ENCODE measurements at regions not wholly inside any gene's neighbourhood (a gene's known extent, or its start where the extent isn't known, plus 50 kb on each side); places are given as distances from the start of the nearest gene placed in this dataset.

DNA sequence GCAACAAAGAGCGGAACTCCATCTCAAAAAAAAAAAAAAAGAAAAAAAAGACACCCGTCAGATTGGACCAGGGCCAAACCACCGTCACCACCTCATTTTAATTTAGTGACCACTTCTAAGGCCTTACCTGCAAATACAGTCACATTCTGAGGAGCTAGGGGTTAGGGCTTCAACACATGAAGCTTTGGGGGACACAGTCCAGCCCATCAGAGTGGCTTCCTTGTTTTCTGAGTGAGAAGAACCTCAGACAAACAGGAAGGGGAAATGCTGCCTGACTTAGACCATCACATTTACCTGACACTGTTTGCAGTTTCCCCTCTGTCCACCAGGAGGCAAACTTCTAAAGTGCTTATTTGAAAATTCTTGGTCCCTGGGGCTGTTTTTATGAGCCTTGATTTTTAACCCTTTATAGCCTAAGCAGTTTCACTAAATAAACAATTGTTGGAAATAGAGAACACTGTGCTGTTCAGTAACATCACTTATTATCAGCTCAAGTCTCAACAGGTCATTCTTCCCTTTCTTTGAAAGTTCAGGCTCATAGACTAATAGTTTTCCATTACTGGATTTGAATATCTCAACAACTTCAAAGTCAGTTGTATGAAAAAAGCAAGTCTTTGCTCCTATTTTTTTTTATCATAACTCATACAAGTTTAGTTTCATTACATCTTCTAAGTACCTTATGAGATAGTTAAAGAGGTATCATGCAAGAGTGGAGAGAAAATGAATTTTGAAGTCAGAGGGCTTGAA, 74.9 kb upstream of the WASF3 start:
- TF ChIP-seq TAF1 (IDR thresholded peaks at IDR 0.05; ENCODE audit: borderline replicate concordance, insufficient read depth, low read length) (no peak), FOXP2 (optimal IDR thresholded peaks at IDR 0.05; ENCODE audit: borderline replicate concordance, extremely low read depth, extremely low read length, insufficient read depth) (no peak), SIN3A (IDR thresholded peaks at IDR 0.05; ENCODE audit: borderline replicate concordance, insufficient read depth, low read length) (no peak), POLR2AphosphoS5 (IDR thresholded peaks at IDR 0.05; ENCODE audit: low read depth, low read length) (no peak)
- TF ChIP-seq, protein P1, sequence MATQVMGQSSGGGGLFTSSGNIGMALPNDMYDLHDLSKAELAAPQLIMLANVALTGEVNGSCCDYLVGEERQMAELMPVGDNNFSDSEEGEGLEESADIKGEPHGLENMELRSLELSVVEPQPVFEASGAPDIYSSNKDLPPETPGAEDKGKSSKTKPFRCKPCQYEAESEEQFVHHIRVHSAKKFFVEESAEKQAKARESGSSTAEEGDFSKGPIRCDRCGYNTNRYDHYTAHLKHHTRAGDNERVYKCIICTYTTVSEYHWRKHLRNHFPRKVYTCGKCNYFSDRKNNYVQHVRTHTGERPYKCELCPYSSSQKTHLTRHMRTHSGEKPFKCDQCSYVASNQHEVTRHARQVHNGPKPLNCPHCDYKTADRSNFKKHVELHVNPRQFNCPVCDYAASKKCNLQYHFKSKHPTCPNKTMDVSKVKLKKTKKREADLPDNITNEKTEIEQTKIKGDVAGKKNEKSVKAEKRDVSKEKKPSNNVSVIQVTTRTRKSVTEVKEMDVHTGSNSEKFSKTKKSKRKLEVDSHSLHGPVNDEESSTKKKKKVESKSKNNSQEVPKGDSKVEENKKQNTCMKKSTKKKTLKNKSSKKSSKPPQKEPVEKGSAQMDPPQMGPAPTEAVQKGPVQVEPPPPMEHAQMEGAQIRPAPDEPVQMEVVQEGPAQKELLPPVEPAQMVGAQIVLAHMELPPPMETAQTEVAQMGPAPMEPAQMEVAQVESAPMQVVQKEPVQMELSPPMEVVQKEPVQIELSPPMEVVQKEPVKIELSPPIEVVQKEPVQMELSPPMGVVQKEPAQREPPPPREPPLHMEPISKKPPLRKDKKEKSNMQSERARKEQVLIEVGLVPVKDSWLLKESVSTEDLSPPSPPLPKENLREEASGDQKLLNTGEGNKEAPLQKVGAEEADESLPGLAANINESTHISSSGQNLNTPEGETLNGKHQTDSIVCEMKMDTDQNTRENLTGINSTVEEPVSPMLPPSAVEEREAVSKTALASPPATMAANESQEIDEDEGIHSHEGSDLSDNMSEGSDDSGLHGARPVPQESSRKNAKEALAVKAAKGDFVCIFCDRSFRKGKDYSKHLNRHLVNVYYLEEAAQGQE (IDR thresholded peaks at IDR 0.05; ENCODE audit: insufficient read depth in 1 of 2, low read depth in 2 of 2, low read length in 2 of 2): no peak

DNA sequence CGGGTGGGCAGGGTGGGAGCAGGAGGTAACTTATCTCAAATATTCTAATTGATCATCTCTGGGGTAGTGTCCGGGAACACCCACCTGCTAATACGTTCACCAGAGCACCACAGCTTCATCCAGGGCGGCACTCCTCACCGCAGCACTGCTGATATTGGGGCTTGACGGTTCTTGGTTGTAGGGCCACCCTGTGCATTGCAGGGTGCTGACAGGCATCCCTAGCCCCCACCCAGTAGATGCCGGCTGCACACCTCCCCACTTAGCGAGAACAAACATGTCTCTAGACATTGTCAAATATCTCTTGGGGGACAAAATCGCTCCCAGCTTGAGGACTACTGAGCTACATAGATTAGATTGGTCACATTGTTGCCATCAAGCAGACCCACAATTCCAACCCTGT, 73.9 kb upstream of the WASF3 start:
- TF ChIP-seq FOXP2 (optimal IDR thresholded peaks at IDR 0.05; ENCODE audit: borderline replicate concordance, extremely low read depth, extremely low read length, insufficient read depth) (no peak), TAF1 (IDR thresholded peaks at IDR 0.05; ENCODE audit: borderline replicate concordance, insufficient read depth, low read length) (no peak), SIN3A (IDR thresholded peaks at IDR 0.05; ENCODE audit: borderline replicate concordance, insufficient read depth, low read length) (no peak), POLR2AphosphoS5 (IDR thresholded peaks at IDR 0.05; ENCODE audit: low read depth, low read length) (no peak)
- TF ChIP-seq, protein P1 (IDR thresholded peaks at IDR 0.05; ENCODE audit: insufficient read depth in 1 of 2, low read depth in 2 of 2, low read length in 2 of 2): no peak

DNA sequence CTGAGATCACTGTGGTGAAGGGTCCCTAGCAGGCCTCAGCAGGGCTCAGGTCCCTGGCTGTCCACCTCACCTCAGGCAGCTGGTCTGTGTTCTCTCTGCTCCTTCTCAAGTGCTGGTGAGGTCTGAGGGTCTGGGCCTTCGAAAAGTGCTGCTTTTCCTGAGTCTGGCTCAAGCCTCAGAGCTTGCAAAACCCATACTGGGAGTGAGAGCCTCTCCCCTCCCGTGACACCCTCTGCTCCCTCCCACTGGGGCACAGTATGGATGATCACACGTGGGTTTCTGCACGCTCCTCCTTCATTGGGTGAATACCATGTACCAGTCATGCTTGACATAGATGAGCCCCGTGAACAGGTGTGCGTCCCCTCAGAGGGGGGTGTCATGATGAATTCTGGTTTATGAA, 73.3 kb upstream of the WASF3 start:
- no peak for TF ChIP-seq SIN3A (IDR thresholded peaks at IDR 0.05; ENCODE audit: borderline replicate concordance, insufficient read depth, low read length)

DNA sequence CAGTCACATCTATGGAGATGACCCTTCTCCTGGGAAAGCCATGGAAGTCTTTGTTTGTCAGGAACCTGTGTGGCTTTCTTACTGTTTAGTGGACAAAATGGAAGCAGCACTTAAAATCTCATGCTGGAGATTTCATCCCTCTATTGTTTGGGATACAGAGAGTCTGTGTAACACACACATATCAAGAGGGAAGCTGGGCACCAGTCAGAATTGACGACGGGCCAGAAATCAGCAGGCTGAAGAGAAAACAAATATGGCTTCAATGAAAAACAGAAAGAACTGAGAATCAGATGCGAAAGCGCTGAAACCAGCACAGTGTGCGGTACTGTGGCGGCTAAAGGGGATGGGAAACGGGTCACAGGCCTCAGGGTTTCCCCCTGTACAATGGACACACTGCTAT, 72.2 kb upstream of the WASF3 start:
- TF ChIP-seq, protein P1 (IDR thresholded peaks at IDR 0.05; ENCODE audit: insufficient read depth in 1 of 2, low read depth in 2 of 2, low read length in 2 of 2): no peak
- no peak for TF ChIP-seq SIN3A (IDR thresholded peaks at IDR 0.05; ENCODE audit: borderline replicate concordance, insufficient read depth, low read length)
- no peak for TF ChIP-seq TAF1 (IDR thresholded peaks at IDR 0.05; ENCODE audit: borderline replicate concordance, insufficient read depth, low read length)

DNA sequence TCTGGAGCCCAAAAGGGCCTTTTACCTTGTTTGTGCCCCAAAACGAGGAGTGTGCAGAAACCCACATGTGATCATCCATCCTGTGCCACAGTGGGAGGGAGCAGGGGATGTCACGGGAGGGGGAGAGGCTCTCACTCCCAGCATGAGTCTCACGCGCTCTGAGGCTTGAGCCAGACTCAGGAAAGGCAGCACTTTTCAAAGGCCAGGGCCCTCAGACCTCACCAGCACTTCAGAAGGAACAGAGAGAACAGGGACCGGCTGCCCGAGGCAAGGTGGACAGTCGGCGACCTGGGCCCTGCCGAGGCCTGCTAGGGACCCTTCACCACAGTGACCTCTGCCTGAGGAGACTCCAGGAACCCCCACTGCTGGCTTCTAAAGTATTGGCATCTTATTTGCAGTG, 71.7 kb upstream of the WASF3 start:
- TF ChIP-seq FOXP2 (optimal IDR thresholded peaks at IDR 0.05; ENCODE audit: borderline replicate concordance, extremely low read depth, extremely low read length, insufficient read depth): no peak
- no peak for TF ChIP-seq SIN3A (IDR thresholded peaks at IDR 0.05; ENCODE audit: borderline replicate concordance, insufficient read depth, low read length)
- TF ChIP-seq TAF1 (IDR thresholded peaks at IDR 0.05; ENCODE audit: borderline replicate concordance, insufficient read depth, low read length): no peak
- TF ChIP-seq, protein P1 (IDR thresholded peaks at IDR 0.05; ENCODE audit: insufficient read depth in 1 of 2, low read depth in 2 of 2, low read length in 2 of 2): no peak
- TF ChIP-seq POLR2AphosphoS5 (IDR thresholded peaks at IDR 0.05; ENCODE audit: low read depth, low read length): no peak
